ENCODE measurements at regions not wholly inside any gene's neighbourhood (a gene's known extent, or its start where the extent isn't known, plus 50 kb on each side); places are given as distances from the start of the nearest gene placed in this dataset.
A peak's percentile ranks its signal among the peaks of the same experiment; 100 is the strongest.
"Not testable (repeated sequence)": the region's sequence is repeated elsewhere in the genome, so short reads cannot be mapped to it uniquely, and the experiment has no call there.

DNA sequence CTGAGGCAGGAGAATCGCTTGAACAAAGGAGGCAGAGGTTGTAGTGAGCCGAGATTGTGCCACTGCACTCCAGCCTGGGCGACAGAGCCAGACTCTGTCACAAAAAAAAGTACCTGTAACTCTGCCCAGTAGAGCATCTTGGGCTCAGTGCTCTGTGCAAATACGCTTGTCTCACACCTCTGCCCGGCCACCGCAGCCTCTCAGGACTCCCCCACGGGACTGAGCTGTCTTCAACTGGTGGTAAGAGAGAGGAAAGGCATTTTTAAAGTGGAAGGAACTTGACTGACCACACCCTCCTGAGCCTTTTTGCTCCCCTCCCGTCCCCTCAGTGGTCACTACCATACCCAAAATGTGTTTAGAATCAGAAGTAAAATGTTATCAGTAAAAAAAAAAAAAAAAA lies 174.3 kb upstream of the PIK3R1 start:
- peak in 4 of 42 donors; percentile 9 to 25 (median 16) for DNase-seq
- intact Hi-C loops (cut with DNase I): no loop called here

DNA sequence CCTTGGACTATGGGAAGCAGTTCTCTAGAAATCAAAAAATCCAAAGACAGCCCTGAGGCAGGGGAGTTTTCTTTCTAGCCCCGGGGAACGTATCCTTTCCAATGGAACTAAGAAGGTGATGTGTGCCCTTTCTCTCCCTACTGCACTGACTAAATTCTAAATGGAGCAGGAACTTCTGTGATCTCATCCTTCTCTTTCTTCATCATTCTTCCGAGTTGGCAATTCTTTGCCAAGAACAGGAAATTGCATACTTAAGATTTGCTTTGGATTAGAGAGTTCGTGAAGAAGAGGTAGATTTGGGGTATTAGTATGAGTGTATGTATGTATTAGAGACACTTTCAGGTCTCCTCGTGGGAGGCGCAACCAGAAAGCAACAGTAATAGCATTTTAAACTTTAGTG lies 178.0 kb upstream of the PIK3R1 start:
- intact Hi-C loops (cut with DNase I): no loop called here
- no peak for DNase-seq

DNA sequence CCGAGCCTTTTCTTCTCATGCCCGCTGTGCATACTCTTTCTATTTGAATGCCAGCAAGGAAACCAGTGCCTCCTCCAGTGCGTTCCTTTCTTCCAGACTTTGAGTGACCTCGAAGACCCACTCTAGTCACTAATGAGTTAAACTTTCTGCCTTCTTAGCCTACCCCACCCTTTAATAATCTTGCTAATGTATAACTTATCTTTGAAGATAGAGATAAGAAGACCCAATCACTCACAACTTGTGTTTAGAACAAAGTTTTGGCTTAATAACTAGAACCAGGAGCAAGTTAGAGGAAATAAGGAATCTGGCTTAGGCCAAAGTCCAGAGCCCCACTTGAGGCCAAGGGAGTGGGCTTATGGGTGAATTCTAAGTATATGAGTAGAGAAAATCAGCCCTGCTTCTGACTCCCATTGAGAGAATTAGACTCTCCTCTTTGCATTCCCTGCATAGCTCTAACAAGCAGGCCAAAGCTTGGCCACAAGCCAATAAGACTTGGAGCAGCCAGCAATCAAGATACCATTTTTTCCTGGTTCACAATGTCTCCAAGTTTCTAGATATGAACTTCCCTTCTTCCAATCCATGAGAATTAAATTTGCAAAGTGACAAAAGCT lies 181.5 kb upstream of the PIK3R1 start:
- intact Hi-C loops (cut with DNase I): no loop called here
- peak in 5 of 42 donors; percentile 14 to 64 (median 30) for DNase-seq

GRCh38 chr5:68033029-68033428 lies 182.5 kb upstream of the PIK3R1 start:
- no peak for DNase-seq
- intact Hi-C loops (cut with DNase I): no loop called here

- no peak for DNase-seq
- intact Hi-C loops (cut with DNase I): no loop called here
Observed at GRCh38 chr5:68032216-68032762, 183.3 kb upstream of the PIK3R1 start.

DNA sequence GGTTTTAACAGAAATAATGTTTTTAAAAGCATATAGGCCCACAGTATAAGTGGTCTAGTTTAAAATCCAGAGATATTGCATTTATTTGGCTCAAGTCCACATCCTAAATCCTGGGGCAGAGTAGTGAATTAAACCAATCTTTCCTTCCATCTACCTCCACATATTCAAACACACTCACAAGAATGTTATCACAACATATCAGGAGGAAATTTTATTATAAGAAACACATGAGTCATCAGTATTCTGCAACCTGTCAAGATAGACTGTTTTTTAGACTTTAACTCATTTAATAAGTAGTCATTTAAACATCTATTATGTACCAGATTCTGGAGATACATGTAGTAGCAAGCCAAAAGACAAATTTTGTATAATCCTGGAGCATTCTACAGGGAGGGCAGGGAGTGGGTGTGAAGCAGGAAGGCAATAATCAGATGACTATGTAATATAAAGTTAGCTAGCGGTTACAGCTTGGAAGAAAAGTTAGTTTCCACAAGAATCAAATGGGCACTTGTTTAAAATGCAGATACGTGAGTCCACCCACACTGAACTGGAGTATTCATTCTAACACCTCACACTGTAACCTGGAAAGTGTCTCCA lies 187.3 kb upstream of the PIK3R1 start:
- DNase-seq: peak in 3 of 42 donors; percentile 21 to 58 (median 39)
- intact Hi-C loops (cut with DNase I): no loop called here

DNA sequence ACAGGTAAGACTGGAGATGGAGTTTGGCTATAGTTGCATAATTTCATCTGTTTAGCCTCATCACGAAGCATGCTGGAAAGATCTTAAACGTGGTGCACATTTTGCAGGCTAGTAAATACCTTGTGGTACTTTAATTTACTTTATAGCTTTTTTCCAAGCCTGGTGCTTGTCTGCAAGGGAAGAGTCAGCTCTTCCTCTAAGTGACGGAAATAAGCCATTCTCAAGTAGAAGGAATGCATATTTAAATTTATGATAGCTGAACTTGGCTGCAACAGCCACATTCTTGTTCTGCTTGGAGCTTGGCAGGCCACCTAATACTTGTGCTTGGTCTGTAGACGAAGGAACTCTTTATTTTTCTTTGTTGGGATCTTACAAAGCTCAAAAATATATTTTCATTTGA lies 188.0 kb upstream of the PIK3R1 start:
- no peak for DNase-seq
- intact Hi-C loops (cut with DNase I): no loop called here

DNA sequence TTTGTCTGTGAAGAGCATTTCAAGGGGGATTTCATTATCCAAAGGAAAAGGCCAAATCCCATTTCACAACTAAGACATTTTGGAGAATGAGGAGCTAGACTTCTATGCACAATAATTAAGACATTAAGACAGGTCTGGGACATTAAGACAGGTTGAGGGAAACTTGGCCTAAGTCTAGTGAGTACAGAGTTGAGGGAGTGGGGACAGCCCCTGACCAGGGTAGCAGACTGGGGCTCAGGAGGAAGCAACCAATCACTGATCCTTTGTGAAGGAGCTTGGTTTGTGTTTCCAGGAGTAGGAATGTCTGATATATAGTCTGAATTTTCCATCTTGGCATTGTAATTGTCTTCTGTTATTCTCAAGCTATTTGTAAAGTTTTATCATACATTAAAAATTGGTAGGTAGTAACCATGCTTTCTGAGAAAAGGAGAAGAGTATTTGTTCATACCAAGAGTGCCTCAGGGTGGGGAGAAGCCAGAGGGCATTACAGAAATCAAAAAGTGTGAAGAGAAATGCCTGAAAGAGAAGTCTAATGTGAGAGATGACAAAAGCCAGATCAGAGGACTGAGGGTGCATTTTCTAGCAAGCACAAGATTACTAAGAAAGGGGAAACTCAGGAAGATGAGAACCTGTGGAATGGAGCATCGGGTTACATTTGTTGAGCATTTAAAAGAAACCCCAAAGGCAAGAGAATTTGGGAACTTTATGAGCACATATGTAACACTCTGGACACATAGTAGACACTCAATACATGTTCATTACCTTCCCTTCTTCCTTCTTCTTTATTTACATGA lies 189.3 kb upstream of the PIK3R1 start:
- DNase-seq: no peak
- intact Hi-C loops (cut with DNase I): no loop called here

DNA sequence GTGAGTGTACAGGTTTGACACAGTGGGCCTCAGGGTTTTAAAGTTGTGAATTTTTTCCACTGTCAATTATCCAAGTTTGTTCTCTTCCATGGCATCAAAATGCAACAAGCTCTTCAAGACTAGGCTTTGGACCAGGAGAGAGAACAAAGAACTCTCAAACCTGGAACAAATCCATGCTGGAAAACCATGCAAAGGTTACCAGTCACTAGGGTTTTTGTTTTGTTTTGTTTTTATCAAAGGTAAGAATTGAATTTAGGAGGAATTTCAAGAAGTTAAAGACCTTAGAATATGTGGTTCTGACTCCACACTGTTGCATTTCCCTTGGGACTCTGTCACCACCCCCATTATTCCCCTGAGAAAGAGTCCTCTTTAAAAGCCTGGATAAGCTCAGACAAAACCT lies 191.1 kb upstream of the PIK3R1 start:
- intact Hi-C loops (cut with DNase I): no loop called here
- DNase-seq: no peak

GRCh38 chr5:68021916-68022315 lies 193.6 kb upstream of the PIK3R1 start:
- no peak for DNase-seq
- intact Hi-C loops (cut with DNase I): no loop called here

DNA sequence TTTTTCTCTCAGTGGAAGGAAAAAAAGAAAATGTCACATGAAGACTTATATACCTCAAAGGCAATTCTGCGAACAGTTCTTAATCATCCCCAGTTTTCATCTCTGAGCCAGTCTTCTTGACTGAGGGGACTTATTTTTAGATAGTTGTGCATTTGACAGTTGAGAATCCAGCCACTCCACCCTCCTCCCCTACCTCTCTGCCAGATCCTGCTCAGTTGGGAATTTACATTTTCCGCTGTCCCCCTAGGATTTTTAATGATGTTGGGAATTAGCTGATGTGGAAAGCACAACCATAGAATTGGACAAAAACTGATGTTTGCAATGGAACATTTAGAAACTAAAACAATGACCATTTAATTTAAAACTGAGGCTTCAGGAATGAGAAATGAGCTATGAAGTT lies 194.3 kb upstream of the PIK3R1 start:
- no peak for DNase-seq
- intact Hi-C loops (cut with DNase I): no loop called here

- intact Hi-C loops (cut with DNase I); DNase-seq: not testable (repeated sequence)
Observed at GRCh38 chr5:68020461-68020969, 195.0 kb upstream of the PIK3R1 start.

DNA sequence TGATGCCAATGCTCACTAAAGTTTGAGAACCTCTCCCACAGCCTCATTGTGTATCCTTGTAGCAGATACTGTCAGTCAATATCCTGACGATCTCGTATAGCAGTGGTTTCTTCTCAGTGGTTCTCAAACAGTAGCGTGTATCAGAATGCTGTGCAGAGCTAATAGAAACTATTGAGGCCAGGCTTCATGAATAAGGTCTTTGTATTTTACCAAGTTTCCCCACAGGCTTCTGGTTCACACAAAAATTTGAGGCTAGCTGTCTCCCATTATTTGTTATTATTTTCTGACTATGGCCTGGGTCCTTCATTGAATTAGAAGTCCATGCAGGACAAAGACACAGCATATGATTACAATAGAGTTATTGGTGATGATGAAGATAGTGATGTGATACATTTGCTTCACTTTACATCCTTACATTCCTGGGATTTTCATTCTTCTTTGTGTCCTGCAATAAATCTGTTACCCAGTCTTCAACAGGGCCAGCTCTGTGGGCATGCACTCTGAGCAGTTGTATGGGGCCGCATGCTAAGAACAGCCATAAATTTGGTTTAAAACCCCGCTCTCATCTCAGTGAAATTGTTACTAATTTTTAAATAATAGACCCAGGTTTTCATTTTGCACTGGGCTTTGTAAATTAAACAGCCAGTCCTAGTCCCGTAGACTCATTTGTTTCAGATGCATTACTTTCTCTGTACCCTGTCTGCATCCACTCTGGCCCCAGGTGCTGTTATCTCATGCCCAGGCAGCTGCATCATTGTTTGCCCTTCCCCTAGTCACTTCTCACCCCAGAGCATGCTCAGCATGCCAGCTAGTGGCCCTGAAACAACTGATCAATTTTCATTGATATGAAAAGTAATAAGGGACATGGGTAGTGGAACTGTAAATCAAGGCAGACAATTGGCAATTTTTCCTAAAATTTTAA lies 199.9 kb upstream of the PIK3R1 start:
- DNase-seq: peak in 9 of 42 donors; percentile 13 to 52 (median 26)
- intact Hi-C loops (cut with DNase I): loop anchor here (10.0 kb wide), 1 partner anchor 199 kb away; the partner anchor contains the start of gene PIK3R1

GRCh38 chr5:68012831-68013230 lies 202.7 kb upstream of the PIK3R1 start:
- intact Hi-C loops (cut with DNase I): loop anchor here (10.0 kb wide), 1 partner anchor 202 kb away; the partner anchor contains the start of gene PIK3R1
- DNase-seq: no peak

DNA sequence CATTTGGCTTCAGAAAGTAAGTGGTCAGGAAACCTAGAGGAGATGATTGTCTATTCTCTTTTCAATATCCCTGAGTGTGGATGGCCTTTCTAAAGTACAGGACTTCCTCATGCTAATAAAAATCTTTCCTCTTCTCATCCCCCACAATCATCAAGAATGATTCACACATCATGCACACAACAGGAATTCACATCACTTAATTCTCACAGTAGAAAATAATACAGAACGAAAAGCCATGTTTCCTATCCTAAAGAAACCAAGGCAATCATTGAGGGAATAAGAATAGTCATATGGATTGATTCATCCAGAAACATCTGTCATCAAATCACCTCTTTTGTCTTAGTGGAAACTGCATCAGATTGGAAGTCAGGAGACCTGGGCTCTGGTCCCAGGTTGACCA lies 203.1 kb upstream of the PIK3R1 start:
- DNase-seq: no peak
- intact Hi-C loops (cut with DNase I): loop anchor here (10.0 kb wide), 1 partner anchor 202 kb away; the partner anchor contains the start of gene PIK3R1

GRCh38 chr5:68011801-68012200 lies 203.8 kb upstream of the PIK3R1 start:
- no peak for DNase-seq
- intact Hi-C loops (cut with DNase I): loop anchor here (10.0 kb wide), 1 partner anchor 203 kb away; the partner anchor contains the start of gene PIK3R1

DNA sequence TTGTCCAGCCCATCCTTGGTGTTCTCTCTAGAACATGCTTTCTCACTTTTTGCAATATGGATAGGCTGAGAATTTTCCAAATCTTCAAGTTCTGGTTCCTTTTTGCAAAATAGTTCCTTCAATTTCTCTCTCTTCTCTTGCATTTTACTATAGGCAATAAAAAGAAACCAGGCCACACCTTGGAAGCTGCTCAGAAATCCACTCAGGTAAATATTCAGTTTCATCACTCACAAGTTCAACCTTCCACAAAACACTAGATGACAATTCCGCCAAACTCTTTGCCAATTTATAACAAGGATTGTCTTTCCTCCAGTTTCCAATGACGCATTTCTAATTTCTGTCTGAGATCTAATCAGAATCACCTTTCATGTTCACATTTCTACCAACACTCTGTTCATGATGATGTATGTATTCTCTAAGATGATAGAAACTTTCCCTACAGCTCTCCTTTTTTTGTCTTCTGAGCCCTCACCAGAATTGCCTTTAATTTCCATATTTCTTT lies 204.2 kb upstream of the PIK3R1 start:
- intact Hi-C loops (cut with DNase I): loop anchor here (10.0 kb wide), 1 partner anchor 203 kb away; the partner anchor contains the start of gene PIK3R1
- DNase-seq: no peak

GRCh38 chr5:68010740-68011139 lies 204.8 kb upstream of the PIK3R1 start:
- intact Hi-C loops (cut with DNase I): loop anchor here (10.0 kb wide), 1 partner anchor 204 kb away; the partner anchor contains the start of gene PIK3R1
- DNase-seq: no peak

Measured in head of caudate nucleus (tissue), 42 donors.